ENCODE measurements at regions not wholly inside any gene's neighbourhood (a gene's known extent, or its start where the extent isn't known, plus 50 kb on each side); places are given as distances from the start of the nearest gene placed in this dataset.

- no peak for TF ChIP-seq CTCF (IDR thresholded peaks at IDR 0.05)
- no peak for TF ChIP-seq POLR2A (IDR thresholded peaks at IDR 0.05)
Measured at GRCh38 chr16:5706211-5706610, 608.6 kb upstream of the EEF2KMT start.
